DMS 273 (cell line): ENCODE measurements at regions not wholly inside any gene's neighbourhood (a gene's known extent, or its start where the extent isn't known, plus 50 kb on each side); places are given as distances from the start of the nearest gene placed in this dataset.

ENCODE experiments used
- DNase-seq: peaks from one replicate; lab custom pipeline; 2025; ENCODE audit not compliant: unreplicated experiment; lab: John Stamatoyannopoulos, UW

DNA sequence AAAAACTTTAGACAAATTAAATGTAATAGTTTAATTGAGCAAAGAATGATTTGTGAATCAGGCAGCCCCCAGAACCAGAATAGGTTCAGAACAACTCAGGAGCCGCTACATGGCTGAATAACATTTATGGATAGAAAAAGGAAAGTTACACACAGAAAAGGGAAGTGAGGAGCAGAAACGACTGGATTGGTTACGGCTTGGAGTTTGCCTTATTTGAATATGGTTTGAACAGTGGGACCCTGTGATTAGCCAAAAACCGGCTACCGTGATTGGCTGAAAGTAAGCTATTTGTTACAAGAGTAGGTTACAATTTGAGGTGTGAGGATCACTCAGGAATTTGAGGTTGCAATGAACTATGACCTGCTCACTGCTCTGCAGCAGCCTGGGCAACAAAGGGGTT is 1139.8 kb downstream of the CDH11 start:
- DNase-seq, result no peak

DNA sequence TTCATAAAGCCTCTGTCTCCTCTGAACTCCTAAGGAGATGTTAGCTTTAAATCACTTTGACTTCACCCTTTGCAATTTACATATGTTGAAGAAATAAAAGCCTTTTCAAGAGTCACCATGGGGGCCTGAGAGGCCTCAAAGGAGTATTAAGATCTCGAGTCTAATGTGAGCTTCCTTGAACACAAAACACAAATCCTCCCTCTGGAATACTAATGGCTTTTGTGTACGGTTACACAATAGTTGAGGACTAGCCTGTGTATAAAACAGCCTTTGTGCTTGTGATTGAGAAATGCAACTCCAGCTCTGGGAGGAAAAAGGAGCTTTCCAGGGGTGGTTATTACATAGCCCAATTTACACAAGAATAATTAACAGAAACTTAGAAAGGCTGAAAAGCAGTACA is 1140.2 kb downstream of the CDH11 start:
- no peak for DNase-seq

DNA sequence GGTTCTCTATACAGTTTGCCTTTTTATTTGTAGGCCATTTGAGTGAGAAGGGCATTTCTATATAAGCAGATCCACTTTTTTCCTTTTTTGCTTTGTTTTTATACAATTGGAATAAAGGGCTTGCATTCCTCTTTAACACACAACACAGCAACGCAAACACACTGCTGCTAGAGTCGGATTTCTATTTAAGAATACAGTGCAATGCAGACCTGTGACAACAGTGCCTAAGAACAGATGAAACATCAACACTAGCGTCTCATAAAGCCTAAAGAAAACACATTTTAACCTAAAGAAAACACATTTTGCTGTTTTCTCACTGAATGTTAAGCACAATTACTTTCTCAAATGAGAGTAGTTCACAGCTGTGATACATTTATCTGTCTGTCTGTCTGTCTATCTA is 1141.1 kb downstream of the CDH11 start:
- DNase-seq, result no peak

DNA sequence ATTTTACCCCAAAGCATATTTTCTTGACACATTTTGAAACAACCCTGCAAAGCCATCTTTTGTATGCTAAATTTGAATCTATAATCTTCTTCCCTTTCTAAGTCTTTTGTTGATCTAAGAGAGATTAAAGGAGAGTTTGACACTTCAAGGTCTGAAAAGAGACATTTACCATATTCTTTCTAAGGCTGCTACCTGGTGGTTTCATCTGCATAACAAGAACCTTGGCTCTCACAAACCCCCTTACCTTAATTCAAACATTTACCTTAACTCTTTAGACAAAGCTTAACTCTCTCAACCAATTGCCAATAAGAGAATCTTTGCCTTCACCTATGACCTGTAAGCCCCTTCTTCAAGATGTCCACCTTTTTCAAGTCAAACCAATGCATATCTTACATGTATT is 1143.6 kb downstream of the CDH11 start:
- DNase-seq, result no peak

DNA sequence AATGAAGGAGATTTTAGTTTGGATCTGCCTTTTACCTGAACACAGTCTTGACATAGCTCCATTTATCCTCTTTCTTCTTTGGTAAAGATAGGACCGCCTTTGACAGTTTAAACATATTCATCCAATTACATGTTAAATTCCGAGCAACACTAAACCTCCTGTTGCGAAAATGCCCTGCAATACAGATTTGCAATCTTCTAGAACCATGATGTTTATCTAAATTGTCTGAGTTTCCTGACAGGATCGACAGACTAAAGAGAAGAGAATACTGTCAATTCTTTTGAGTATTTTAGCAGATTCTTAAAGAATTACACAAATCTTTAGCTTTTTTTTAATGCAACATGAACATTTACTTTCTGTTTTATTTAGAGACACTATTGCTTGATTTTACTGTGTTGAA is 1145.5 kb downstream of the CDH11 start:
- DNase-seq, result no peak

DNA sequence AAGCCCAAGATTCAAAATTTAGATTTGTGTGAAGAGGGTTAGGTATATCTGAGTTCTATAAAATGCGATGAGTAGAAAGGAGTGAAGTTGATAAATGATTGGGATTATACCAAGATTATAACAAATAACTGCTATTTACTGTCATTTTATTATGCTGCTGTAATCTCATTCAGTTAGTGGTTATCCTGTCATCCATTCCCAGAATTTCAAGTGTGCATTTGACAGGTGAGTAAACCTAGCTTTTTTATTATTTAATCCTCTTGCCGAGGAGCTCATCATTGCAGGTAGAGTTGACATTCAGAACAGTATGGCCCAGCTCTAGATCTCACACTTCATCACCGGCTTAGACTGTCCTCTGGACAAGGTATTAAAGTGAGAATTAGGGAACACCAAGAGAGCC is 1146.2 kb downstream of the CDH11 start:
- no peak for DNase-seq

DNA sequence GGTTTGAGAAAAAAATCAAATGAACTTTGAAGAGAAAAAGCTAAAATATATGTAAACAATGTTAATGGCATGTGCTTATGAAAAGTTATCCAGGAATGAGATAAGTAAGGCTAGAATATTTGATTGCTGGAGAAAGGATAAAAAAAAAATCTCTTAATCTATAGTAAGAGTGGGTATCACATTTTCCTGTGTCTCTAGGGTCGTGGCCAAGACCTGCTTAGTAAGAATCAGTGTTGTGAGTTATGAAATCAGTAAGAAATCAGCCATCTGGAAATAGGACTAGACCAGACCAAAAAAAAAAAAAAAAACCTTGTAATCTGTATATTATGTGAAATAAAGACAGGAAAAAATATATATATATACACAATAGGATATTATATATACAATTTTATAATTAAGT is 1153.9 kb downstream of the CDH11 start:
- DNase-seq, result no peak

DNA sequence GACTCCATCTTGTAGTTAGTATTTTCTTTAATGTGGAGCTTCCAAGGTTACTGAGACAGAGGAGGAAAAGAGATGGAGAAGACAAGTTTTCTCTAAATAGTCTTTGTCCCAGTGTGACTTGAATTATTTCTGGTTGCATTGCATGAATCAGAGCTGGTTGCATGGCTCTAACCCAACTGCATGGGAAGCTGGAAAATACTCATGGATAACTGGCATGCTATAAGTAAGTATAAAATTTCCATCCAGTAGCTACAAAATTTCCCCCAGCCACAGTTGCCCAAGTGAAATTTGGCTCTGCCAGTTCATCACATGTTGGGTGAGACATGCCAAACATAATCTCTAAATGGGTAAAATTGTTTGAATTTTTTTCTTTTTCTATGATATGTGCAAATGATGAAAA is 1161.5 kb downstream of the CDH11 start:
- DNase-seq, result no peak

DNA sequence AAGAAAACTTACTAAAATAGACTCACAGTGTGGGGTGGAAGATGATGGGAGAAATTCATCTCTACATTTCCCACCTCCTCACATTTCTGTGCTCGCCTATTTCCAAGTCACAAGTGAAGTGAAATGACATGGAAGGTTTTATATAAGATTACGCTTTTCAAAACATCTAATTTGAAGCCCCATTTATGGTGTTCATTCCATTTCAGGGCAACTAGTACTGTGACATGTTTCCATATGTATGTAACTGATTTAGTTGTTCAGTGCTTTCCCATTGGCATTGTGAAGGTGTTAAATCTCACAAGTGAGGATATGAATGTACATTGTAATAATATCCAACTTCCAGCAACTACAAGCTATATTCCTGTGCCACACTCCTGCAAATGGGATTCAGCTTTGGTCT is 1174.8 kb downstream of the CDH11 start:
- no peak for DNase-seq

DNA sequence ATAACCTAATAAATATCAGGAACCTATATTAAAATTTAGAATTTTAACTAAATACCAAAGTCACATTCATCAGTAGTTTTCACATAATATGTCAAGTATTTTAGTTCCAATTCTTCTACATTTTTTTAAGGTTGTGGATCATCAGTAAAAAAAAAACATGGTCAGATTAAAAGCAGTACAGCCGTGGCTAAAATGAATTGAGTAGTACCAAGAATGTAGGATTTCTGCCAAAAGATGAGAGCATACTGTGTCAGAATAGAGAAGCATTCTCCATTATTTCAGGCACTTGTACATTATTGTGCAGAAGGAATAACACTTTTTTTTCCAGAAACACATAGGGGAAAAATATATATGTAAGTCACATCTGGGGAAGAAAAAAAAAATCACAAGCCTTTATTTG is 1176.1 kb downstream of the CDH11 start:
- DNase-seq, result no peak

DNA sequence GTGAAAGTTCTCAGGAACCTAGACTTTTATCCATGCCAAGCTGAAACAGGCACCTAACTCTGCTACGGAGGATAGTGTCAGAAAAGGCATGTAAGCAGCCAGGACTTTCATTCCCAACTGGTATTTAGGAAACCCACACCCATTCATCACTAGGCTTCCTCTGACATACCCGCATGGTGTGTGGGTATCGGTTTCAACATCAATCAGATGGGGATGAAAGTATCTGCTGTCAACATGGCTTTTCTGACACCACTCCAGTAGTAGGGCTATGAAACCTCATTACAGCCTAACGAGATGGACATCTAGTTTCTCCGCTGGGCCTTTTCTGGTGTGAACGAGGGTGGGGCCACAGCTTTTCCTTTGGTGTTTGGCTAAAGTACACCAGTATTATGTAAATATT is 1178.3 kb downstream of the CDH11 start:
- DNase-seq, result no peak

DNA sequence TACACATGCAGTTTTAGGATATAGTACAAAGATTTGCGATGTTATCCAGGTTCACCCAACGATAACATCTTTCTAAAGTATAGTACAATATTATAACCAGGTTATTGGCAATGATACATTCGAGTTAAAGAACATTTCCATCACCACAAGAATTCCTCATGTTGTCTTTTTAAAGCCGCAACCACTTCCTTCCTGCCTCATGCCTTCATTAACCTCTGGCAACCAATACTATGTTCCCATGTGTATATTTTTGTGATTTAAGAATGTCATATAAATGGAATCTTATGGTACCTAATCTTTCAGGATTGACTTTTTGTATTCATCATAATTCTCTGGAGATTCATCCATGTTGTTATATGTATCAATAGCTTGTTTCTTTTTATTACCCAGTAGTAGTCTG is 1183.2 kb downstream of the CDH11 start:
- no peak for DNase-seq

DNA sequence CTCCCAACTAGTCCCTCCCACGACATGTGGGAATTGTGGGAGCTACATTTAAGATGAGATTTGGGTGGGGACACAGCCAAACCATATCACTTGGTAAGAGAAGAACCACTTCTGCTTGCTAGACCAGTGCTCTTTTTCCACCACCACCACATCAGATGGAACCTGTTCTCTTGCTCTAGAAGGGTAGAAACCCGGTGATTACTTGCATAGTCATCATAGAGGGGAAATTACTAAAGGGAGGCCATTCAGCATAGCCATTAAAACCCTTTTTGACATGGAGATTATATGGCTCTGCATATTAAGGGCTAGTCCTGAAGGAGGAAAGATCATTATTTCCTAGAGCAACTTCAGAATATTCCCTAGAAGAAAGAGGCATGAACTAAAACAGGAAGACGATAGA is 1188.0 kb downstream of the CDH11 start:
- DNase-seq, result no peak

DNA sequence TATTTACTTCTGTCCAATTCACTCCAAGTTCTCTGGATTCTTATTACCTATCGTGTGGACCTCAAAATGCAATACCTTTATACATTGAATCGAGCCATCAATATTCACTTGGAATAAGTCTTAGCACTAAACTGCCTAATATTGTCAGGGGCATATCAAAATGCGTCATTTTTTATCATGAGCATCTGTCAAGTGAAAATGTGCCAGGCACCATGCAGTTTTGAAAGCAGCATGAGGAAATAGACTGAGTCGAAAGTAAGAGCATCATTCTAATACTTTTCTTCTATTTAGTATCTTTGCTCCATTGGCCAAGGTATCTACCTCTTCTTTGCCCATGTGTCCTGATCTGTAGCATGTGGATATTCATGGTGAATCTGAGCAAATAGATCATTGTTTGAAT is 1193.4 kb downstream of the CDH11 start:
- DNase-seq, result no peak

DNA sequence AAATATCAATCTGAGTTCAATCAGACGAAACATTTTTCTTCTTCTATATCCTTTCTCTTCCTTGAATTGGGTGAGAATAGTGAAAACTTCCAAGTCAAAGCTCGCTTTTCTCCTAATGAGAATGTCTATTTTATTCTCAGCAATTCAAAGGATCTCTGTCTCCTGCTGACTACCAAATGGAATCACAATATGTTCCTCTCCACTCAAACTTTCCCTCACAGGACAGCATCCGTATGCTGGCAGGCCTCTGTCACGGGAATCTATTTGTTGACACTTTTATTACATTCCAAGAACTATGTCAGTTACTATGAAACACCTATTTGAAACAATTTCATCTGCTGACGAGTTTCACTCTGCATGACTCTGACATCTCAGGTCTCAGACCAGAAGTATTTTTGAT is 1196.6 kb downstream of the CDH11 start:
- no peak for DNase-seq

DNA sequence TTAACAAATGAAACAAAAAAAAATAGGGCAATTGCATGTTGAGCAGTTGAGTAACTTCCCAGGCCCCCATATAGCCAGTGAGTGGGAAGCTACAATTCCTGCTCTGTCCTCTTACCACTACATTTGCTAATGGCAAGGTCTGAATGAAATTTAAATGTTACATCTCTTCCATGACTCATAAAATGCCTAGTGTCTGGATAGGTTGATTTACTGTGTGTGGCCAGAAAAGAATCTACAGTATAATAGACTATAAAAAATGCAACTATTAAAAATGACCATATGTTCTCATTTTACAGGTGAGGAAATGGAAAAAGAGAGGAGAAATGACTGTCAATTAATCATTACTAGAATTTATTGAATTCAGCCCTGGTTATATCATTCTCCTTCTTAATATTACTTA is 1199.3 kb downstream of the CDH11 start:
- no peak for DNase-seq

DNA sequence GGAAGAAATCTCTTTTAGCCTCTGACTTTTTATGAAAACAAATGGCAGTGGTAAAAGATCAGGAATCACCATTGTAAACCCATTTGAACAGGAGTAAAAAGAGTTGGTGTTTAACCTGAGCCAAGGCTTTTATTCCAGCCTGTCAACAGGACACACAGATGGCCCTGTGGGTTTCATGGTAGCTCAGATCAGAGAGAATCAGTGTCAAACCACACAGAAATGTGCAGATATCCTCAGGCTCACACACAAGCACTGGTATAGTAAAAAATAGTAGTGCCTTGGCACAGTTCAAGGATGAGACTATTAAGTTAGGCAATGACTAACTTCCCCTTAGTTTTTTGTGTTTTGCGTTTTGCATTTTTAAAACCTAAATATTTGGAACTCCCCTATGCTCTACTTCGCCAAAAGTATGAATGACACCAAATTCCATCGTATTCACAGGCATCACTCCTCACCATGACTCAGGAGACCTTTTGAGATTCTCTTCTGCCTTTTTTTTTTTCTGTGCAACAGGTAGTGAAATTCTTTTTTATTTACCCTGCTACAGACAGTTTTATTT is 1200.0 kb downstream of the CDH11 start:
- no peak for DNase-seq

DNA sequence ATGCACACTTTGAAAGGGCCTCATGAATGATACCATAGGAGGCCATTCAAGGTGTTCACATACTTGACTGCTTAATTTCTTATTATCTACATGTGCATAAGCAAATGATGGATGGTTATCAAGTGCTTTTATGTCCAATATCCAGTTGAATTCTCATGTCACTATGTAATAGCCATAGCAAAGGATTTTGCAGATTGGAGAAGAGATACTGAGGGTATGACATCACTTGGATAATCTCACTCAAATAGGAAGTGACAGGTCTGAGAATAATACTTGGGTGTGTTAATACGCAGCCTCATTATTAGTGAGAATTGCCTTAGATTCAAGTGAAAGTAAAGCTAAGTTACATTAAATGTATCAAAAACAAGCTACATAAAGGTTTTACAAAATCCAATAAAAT is 1208.6 kb downstream of the CDH11 start:
- no peak for DNase-seq

DNA sequence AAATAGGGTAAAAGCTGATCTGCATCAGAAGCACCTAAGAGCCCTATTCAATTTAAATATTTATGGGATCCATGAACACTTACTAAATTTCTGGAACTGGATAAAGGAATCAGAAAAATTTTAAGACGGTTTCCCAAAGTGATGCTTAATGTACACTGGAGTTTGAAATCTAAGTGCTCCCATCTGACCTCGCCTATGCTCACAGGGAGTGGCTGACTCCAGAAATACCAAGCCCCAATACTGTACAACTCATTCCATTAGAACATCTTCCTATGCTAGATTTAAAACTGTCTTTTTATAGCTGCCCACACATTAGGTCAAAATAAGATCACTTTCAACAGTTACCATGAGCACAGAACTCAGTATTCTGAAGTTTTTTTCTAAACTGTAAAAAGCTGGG is 1214.6 kb downstream of the CDH11 start:
- no peak for DNase-seq

DNA sequence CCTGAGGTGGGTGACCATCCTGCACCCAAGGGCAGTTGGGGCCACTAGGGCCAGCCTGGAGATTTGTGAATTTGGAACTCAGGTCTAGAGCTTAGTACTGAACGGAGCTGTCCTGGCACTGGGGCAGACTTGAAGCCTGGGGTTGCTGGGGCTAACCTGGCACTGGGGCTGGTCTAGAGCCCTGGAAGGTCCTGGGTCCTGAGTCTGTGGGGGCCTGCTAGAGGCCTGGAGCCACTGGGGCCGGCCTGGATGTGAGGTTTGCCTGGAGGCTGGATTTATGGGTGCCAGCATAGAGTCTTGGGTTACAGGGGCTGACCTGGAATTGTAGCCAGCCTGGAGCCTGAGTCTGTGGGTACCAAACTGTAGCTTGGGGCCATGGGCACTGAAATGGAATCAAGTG is 1216.9 kb downstream of the CDH11 start:
- DNase-seq, result no peak

DNA sequence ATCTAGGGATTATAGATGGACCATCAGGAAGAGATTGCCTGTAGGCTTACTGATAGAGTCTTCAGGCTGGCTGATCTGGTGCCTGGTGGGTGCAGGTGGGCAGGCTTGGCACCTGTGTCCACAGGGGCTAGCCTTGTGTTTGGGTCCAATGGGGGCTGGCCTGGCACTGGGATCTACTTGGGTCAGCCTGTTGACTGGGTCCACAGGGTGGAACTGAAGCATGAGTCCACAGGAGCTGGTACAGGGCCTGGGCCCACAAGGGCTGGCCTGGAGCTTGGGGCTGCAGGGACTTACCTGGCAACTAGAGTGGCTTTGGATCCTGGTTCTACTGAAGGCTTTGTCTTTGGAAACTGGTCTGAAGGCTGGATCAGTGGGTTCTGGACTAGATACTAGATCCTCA is 1217.7 kb downstream of the CDH11 start:
- DNase-seq, result no peak

DNA sequence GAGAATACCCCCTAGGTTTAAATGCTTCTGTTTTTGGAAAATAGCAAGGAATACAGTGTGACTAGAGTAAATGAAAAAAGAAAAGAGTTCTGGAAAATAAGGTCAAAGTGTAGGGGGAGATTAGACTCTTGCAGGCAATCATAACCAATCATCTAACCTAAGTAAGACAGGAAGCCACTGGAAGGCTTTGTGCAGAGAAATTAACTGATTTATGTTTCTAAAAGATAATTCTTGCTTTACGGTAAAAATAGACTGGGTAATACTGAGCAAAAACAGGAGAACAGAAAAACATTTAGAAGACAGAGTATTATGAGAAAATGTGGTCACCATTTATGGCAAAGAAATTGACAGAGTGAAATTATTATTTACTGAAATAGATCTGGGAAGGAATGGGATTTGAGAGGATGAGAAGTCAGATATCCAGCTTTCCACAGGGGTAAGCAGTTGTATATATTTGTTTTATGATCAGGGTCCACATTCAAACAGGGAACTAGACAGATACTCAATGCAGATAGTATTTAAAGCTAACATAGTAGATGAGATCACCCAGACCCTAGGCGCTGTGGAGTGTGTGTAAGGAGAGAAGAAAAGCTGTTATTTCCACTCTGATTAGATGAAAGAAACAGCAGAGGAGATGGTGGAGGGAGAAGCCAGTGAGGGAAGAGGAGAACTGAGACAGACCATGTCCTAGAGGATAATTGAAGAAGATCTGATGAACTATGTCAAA is 1225.3 kb downstream of the CDH11 start:
- DNase-seq, result no peak

DNA sequence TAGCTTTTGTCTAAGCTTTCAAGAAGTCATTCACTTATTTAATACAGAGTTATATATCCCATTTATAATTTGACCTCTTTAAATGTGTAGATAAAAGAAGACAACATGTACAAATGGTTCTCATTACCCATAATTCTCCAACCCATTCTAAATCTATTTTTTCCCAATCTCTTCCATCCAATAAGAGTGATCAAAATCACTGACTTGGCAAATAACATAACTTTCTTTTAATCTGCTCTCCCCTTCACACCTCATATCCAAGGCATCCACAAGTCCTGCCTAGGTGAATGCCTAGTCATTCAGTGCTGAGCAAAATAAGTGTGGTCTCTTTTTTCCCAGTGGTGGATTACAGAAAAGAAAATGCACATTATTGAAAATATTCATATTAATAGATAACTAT is 1231.1 kb downstream of the CDH11 start:
- no peak for DNase-seq
